Hematopoietic multipotent progenitor cell (in vitro differentiated cells): ENCODE measurements at regions not wholly inside any gene's neighbourhood (a gene's known extent, or its start where the extent isn't known, plus 50 kb on each side); places are given as distances from the start of the nearest gene placed in this dataset.
A peak's percentile ranks its signal among the peaks of the same experiment; 100 is the strongest.

Experiments
- DNase-seq, 3 donors: peaks; one replicate each; pipeline ENCODE4 v3.0.0-alpha.2; 2011 to 2015; ENCODE audit warnings: low read depth in 2 of 3, low spot score in 2 of 3

- no peak for DNase-seq
These were observed 1088.5 kb upstream of the CDH6 start for GRCh38 chr5:30104872-30105596.

GRCh38 chr5:30103452-30104202, 1089.9 kb upstream of the CDH6 start:
- DNase-seq = no peak

GRCh38 chr5:30103052-30103451, 1090.4 kb upstream of the CDH6 start:
- no peak for DNase-seq

- DNase-seq = no peak
These were observed 1091.3 kb upstream of the CDH6 start for GRCh38 chr5:30102185-30102584.

- no peak for DNase-seq
These were observed 1092.6 kb upstream of the CDH6 start for GRCh38 chr5:30100929-30101328.

- no peak for DNase-seq
These were observed 1093.3 kb upstream of the CDH6 start for GRCh38 chr5:30100148-30100713.

GRCh38 chr5:30099634-30100033, 1093.9 kb upstream of the CDH6 start:
- DNase-seq = no peak

- DNase-seq = no peak
These were observed 1094.5 kb upstream of the CDH6 start for GRCh38 chr5:30098940-30099339.

- no peak for DNase-seq
These were observed 1100.9 kb upstream of the CDH6 start for GRCh38 chr5:30092548-30092947.

- DNase-seq = no peak
These were observed 1123.8 kb upstream of the CDH6 start for GRCh38 chr5:30069441-30070263.

GRCh38 chr5:30063503-30063902, 1130.0 kb upstream of the CDH6 start:
- no peak for DNase-seq

GRCh38 chr5:30051976-30052375, 1141.5 kb upstream of the CDH6 start:
- no peak for DNase-seq

GRCh38 chr5:30050056-30050815, 1143.2 kb upstream of the CDH6 start:
- no peak for DNase-seq

GRCh38 chr5:30042677-30043076, 1150.8 kb upstream of the CDH6 start:
- no peak for DNase-seq

GRCh38 chr5:30041831-30042385, 1151.6 kb upstream of the CDH6 start:
- DNase-seq = no peak

GRCh38 chr5:30041291-30041690, 1152.2 kb upstream of the CDH6 start:
- no peak for DNase-seq

GRCh38 chr5:30040488-30041118, 1152.9 kb upstream of the CDH6 start:
- DNase-seq = peak in 2 of 3 donors; percentile 15 to 40

- no peak for DNase-seq
These were observed 1154.1 kb upstream of the CDH6 start for GRCh38 chr5:30039379-30039778.

- no peak for DNase-seq
These were observed 1158.6 kb upstream of the CDH6 start for GRCh38 chr5:30034870-30035269.

- no peak for DNase-seq
These were observed 1163.4 kb upstream of the CDH6 start for GRCh38 chr5:30030101-30030500.
